ENCODE measurements at regions not wholly inside any gene's neighbourhood (a gene's known extent, or its start where the extent isn't known, plus 50 kb on each side); places are given as distances from the start of the nearest gene placed in this dataset.

GRCh38 chr9:1128046-1128445, 77.9 kb downstream of the DMRT2 start:
- TF ChIP-seq MAZ (IDR thresholded peaks at IDR 0.05; ENCODE audit: borderline replicate concordance, low read depth, low read length) (no peak), HDAC2 (IDR thresholded peaks at IDR 0.05) (no peak), CEBPB (IDR thresholded peaks at IDR 0.05) (no peak), EP300 (IDR thresholded peaks at IDR 0.05) (no peak), RAD21 (conservative IDR thresholded peaks at IDR 0.05 in 1 of 2, IDR thresholded peaks at IDR 0.05 in 1 of 2) (no peak)

Measured in A549 (cell line).